ENCODE measurements at regions not wholly inside any gene's neighbourhood (a gene's known extent, or its start where the extent isn't known, plus 50 kb on each side); places are given as distances from the start of the nearest gene placed in this dataset.

DNA sequence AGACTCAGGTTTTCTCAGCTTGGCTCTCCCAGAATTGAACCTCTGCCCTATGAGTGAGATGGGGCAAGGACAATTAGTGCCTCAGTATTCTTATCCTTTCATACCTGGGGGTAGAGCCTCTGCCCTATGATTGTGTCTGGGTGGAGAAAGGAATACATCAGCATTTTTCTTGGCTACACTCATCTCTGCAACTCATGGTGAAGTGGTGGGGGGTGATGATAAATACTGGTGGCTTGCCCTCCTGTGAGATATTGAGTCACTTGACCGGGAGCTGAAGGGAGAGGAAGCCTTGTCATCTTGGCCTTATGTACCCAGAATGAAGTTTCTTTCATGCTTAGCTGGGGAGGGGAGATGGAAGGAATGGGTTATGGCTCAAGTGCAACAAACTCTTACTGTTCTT, 71.3 kb upstream of the ENOX2 start:
- Histone ChIP-seq H3K9ac (ENCODE audit: low read depth, low read length, poor library complexity, severe bottlenecking) (no peak overlapping the region), H3K27me3 (ENCODE audit: insufficient read depth, low read length, poor library complexity, severe bottlenecking) (no peaks in the 10 kb centered on the region), H3F3A (ENCODE audit: low read depth) (no peaks in the 10 kb centered on the region), H3K4me2 (ENCODE audit: low read depth, low read length, poor library complexity, severe bottlenecking) (no peak overlapping the region), H3K4me3 (ENCODE audit: low read length, poor library complexity, severe bottlenecking) (no peak overlapping the region), H2AFZ (ENCODE audit: low read length) (no peak overlapping the region), H3K9me2 (replicated peaks; ENCODE audit: low read depth, low read length) (no peaks in the 10 kb centered on the region), H3K9me3 (ENCODE audit: insufficient read depth, low read depth, low read length) (no peaks in the 10 kb centered on the region), H4K20me1 (ENCODE audit: insufficient read depth, low read length, poor library complexity, severe bottlenecking) (no peaks in the 10 kb centered on the region), H3K4me1 (ENCODE audit: insufficient read depth, low read length, poor library complexity, severe bottlenecking) (no peaks in the 10 kb centered on the region), H3K79me2 (ENCODE audit: insufficient read depth, low read length) (no peaks in the 10 kb centered on the region), H3K36me3 (ENCODE audit: insufficient read depth, low read length) (no peaks in the 10 kb centered on the region)
- TF ChIP-seq, protein P1, sequence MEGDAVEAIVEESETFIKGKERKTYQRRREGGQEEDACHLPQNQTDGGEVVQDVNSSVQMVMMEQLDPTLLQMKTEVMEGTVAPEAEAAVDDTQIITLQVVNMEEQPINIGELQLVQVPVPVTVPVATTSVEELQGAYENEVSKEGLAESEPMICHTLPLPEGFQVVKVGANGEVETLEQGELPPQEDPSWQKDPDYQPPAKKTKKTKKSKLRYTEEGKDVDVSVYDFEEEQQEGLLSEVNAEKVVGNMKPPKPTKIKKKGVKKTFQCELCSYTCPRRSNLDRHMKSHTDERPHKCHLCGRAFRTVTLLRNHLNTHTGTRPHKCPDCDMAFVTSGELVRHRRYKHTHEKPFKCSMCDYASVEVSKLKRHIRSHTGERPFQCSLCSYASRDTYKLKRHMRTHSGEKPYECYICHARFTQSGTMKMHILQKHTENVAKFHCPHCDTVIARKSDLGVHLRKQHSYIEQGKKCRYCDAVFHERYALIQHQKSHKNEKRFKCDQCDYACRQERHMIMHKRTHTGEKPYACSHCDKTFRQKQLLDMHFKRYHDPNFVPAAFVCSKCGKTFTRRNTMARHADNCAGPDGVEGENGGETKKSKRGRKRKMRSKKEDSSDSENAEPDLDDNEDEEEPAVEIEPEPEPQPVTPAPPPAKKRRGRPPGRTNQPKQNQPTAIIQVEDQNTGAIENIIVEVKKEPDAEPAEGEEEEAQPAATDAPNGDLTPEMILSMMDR (conservative IDR thresholded peaks at IDR 0.05; ENCODE audit: low read length): no peak
- TF ChIP-seq EZH2phosphoT487 (IDR thresholded peaks at IDR 0.05; ENCODE audit: borderline replicate concordance): no peak

DNA sequence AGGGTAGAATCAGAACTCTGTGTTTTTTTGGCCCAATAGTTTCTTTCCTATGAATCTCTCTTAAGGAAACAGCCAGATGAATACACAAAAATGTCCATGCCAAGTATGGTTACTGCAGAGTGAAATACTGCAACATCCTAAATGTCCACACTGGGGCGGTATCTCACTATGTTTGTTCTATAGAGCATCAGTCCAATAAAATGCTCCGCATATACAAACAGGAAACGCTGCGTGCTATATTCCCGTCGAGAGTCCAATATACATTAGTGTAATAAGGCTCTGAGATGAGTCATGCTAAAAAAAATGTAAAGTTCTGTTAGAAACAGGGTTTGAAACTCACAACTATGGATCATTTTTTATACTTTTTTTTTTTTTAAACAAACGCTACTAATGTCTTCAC, 72.9 kb upstream of the ENOX2 start:
- Histone ChIP-seq H3K27me3 (ENCODE audit: insufficient read depth, low read length, poor library complexity, severe bottlenecking) (no peaks in the 10 kb centered on the region), H3K36me3 (ENCODE audit: insufficient read depth, low read length) (no peaks in the 10 kb centered on the region), H3K79me2 (ENCODE audit: insufficient read depth, low read length) (no peaks in the 10 kb centered on the region), H2AFZ (ENCODE audit: low read length) (no peak overlapping the region), H3K4me1 (ENCODE audit: insufficient read depth, low read length, poor library complexity, severe bottlenecking) (no peaks in the 10 kb centered on the region), H3K9me2 (replicated peaks; ENCODE audit: low read depth, low read length) (no peaks in the 10 kb centered on the region), H4K20me1 (ENCODE audit: insufficient read depth, low read length, poor library complexity, severe bottlenecking) (no peaks in the 10 kb centered on the region), H3K9me3 (ENCODE audit: insufficient read depth, low read depth, low read length) (no peaks in the 10 kb centered on the region), H3K4me2 (ENCODE audit: low read depth, low read length, poor library complexity, severe bottlenecking) (no peak overlapping the region), H3F3A (ENCODE audit: low read depth) (no peaks in the 10 kb centered on the region), H3K9ac (ENCODE audit: low read depth, low read length, poor library complexity, severe bottlenecking) (no peak overlapping the region), H3K4me3 (ENCODE audit: low read length, poor library complexity, severe bottlenecking) (no peak overlapping the region)
- TF ChIP-seq, protein P1 (conservative IDR thresholded peaks at IDR 0.05; ENCODE audit: low read length): peak; percentile 68
- TF ChIP-seq EZH2phosphoT487 (IDR thresholded peaks at IDR 0.05; ENCODE audit: borderline replicate concordance): no peak

DNA sequence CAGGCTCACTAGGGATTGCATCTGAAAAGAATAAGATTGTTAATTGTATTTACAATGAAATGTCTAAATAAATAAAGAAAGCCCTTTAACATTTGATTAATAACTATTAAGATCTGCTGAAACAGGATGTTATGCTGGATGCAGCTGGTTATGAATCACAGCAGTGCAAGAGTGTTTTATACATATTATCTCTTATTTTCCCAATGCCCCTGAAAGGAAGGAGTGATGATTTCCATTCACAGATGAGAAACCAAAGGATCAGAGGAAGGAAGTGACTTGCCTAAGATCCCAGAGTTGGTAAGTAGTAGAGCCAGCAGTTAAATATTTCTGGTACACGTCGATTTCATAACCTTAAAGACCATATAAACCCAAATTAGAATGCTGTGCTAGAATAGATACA, 76.3 kb upstream of the ARHGAP36 start:
- H3K4me3 ChIP-seq (ENCODE audit: low read length, poor library complexity, severe bottlenecking): no peak overlapping the region
- no peaks in the 10 kb centered on the region for H3K4me1 ChIP-seq (ENCODE audit: insufficient read depth, low read length, poor library complexity, severe bottlenecking)
- no peaks in the 10 kb centered on the region for H4K20me1 ChIP-seq (ENCODE audit: insufficient read depth, low read length, poor library complexity, severe bottlenecking)
- no peaks in the 10 kb centered on the region for H3K79me2 ChIP-seq (ENCODE audit: insufficient read depth, low read length)
- TF ChIP-seq, protein P1 (conservative IDR thresholded peaks at IDR 0.05; ENCODE audit: low read length): no peak
- TF ChIP-seq EZH2phosphoT487 (IDR thresholded peaks at IDR 0.05; ENCODE audit: borderline replicate concordance): no peak
- no peaks in the 10 kb centered on the region for H3F3A ChIP-seq (ENCODE audit: low read depth)
- H3K9me2 ChIP-seq (replicated peaks; ENCODE audit: low read depth, low read length): no peaks in the 10 kb centered on the region
- H3K4me2 ChIP-seq (ENCODE audit: low read depth, low read length, poor library complexity, severe bottlenecking): no peak overlapping the region
- H3K27me3 ChIP-seq (ENCODE audit: insufficient read depth, low read length, poor library complexity, severe bottlenecking): no peaks in the 10 kb centered on the region
- H3K9me3 ChIP-seq (ENCODE audit: insufficient read depth, low read depth, low read length): no peaks in the 10 kb centered on the region
- H3K36me3 ChIP-seq (ENCODE audit: insufficient read depth, low read length): no peaks in the 10 kb centered on the region
- H2AFZ ChIP-seq (ENCODE audit: low read length): no peak overlapping the region
- no peak overlapping the region for H3K9ac ChIP-seq (ENCODE audit: low read depth, low read length, poor library complexity, severe bottlenecking)
